ENCODE measurements at regions not wholly inside any gene's neighbourhood (a gene's known extent, or its start where the extent isn't known, plus 50 kb on each side); places are given as distances from the start of the nearest gene placed in this dataset.

DNA sequence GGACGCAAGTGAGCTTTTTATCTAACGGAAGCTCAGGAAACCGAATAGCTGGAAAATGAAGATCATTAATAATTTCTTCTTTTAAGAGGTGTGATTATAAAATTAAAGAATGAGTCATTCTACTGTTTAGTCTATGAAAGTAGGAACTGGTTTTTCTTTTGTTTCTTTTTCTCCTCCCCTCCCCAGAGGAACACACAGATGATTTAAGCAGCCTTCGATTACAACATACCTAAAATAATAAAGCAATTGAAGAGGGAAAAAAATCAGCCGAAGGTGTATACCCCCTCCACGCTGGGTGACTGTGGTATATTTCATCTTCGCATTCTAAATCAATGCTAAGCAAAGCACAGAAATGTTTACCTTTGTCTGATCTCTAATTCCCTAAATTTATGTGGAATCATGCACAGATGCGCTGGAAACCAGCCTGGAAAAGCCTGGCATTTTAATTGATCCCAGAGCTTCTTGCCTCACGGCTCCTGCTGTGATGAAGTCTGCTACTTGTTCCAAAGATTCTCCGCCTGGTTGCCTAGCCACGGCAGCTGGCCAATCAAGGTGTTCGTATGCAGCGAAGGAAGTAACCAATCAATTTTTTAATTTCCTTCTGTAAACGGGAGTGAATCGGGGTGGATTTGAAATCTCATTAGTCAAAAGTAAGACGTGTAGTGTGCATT lies 133.9 kb downstream of the FANCF start:
- no peak for DNase-seq (ENCODE audit: low read depth, low spot score)

DNA sequence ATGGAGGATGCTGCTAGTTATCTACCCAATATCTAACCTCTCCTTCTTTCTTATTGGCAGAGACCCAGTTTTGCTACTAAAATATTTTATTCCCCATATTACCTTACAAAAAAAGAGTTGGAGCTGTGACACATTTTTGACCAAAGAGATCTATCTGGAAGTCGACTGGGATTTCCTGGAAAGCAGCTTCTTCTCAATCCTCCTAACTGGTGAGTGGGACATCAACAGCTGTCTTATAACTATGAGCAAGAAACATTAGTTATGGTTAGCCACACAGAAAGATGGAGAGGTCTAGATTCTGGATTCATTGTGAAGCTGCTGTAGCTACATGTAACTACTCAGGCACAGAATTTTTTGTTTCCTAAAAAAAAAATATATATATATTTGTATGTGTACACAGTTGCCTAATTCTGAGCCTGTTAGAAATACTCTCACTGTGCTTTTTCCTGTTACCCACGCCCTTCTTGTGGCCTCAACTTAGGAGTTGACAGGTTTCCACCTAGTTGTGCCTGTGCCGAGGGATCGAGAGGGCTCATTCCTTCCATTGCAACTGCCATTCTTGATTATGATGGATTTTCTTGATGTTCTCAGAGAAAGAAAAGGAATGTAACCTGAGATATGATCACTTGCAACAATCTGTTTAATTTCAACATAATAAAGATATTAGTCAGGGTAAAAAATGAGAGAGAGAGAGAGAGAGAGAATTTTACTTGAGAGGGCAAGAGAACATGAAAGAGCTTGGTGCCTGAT lies 142.0 kb downstream of the SLC17A6 start:
- DNase-seq (ENCODE audit: low read depth, low spot score): no peak

DNA sequence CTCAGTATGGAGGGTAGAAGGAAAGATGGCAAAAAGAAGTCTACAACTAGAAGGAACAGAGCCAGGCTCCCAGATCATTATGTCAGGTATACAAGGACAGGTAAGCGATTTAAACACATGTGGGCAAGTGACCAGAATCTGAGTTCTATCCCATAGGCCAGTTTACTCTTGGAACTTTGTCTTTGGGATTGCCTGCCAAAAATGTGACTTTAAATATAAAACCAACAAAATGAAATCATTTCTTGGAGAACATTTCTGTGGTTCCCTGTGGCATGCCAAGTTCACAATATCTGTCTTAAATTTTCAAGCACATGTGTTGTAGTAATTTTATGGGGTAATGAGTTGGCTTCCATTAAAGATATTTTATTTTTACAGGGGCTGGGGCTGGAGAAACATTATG lies 141.0 kb downstream of the SLC17A6 start:
- DNase-seq (ENCODE audit: low read depth, low spot score): no peak

DNA sequence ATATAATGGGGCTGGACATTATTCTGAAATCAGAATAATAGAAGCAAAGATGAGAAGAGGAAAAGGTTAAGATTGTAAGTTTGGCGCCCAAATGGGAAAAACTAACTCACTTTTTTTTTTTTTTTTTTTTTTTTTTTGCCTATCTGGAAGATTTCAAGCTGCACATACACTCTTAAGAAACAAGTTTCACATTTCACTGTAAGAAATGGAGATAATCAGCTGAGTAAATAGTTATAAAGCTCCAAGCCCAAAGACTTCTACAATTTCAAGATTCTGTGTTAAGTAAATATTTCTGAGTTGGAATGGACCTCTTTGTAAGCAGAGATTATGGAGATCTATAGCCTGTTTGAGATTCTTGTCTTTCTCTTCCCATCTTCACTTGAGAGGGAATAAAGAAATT lies 140.0 kb downstream of the SLC17A6 start:
- no peak for DNase-seq (ENCODE audit: low read depth, low spot score)

DNA sequence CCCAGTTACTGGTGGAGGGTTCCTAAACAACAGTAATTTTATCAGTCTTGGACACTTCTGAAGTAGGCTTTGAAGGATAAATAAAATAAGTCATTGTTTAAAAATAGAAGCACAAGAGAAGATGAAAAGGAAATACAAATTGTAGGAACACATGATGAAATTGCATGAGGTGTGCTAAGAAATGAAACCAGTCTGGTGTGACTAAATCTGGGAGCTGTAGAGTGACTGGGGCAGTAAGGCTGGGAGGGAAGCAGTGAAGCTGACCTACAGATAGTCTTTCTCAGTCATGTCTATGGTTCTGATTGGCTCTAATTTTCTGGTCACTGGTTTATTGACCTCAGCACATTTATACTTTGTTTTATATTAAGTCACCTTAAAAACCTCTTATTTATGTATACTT lies 139.1 kb downstream of the SLC17A6 start:
- DNase-seq (ENCODE audit: low read depth, low spot score): no peak

DNA sequence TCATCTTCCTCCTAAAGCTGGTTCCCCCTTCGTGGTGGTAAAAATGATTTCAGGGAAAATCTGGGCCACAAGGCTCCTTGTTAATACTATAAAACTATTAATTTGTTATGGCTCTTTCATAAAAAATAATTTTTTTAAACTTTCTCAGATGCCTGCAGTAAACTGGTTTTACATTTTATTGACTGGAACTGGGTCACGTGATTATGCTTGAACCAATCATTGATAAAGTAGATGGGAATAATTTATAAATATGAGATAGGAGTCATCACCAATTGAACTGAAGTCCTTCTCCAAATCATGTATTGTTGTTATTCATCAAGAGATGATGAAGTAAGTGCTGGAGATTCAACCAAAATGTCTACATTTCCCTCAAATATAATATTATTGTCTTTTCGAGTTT lies 138.4 kb downstream of the SLC17A6 start:
- DNase-seq (ENCODE audit: low read depth, low spot score): no peak

DNA sequence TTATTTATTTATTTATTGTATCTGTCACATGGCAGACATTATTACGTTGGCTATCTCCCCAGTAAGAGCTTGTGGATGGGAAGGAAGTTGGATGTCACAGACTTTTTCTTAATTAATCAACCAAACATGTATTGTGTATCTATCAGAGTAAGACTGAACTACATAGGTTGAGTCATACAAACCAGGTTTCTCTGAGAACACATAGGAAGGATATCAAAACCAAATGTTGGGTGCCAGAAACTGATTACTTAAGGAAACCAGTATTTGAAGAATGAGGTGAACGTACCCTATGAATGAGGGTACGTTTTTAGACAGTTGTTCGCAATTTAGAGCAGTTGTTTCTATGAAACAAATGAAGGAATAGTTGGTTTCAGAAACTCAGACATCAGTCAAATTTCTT lies 136.4 kb downstream of the SLC17A6 start:
- DNase-seq (ENCODE audit: low read depth, low spot score): no peak

DNA sequence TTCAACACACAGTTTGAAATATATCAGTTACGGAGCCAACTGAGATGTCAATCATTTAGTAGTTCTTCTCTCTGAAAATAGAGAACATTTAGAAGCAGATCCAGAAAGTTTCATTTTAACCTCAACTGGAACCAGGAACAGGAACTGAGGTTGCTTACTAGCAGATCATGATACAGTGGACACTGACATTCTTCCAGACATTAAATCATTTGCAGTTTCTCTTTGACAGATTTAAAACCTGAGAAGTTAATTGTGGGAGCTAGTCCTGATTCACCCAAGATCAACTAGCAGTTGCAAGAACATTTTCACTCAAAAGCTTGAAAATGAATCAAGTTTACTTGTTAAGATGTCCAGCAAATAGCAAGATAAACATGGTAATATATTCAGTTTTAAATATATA lies 135.4 kb downstream of the SLC17A6 start:
- no peak for DNase-seq (ENCODE audit: low read depth, low spot score)

DNA sequence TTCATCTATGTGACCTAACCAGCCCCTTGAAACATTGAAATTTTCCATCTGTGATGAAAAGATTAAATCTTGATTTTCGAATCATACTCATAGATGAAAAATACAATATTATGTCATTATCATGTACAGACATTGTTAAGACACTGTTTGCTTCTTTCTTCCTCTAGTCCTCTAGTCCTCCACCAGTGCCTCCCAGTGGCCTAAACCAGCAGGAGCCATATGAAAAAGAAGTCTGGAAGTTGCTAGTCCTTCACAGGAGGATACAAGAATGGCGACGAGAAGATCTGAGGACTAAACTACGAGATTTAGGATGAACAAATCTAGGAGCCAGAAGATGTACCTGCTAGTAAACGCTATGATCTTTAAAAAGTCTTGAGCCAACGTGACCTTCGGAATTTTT lies 134.1 kb downstream of the SLC17A6 start:
- no peak for DNase-seq (ENCODE audit: low read depth, low spot score)

DNA sequence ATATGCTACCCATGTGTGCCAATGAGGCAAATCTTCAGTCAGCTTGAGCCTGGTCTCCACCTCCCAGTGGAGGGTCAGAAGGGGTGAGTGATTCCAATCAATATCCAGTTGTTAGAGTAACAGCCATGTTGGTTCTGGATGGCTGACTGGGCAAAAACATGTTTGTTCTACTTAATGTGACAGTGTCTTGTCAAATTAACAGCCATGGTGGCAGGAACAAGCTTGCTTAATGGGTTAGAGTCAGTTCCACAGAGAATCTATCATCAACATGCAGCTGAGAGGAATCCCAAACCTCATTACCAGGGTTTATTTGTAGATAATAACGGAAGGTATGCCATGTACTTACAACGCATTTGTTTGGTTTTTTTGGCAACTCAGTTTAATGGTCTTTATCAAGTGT lies 133.2 kb downstream of the SLC17A6 start:
- no peak for DNase-seq (ENCODE audit: low read depth, low spot score)

DNA sequence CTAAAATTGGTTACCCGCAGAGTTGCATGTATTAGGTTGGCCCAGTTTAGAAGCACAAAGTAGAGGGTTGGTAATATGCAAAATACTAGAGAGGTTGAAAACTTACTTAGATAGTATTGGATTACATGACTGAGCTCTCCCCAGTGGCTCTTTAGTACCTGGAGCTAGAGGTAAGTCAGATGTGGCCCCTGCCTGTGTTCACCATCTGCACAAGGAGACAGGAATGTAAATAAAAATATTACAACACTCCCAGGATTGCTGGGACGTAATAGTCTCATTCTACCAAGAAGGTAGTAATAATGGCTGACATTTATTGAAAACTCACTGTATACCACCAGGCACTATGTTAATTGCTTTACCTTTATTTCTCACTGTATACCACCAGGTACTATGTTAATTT lies 129.6 kb downstream of the SLC17A6 start:
- DNase-seq (ENCODE audit: low read depth, low spot score): no peak

DNA sequence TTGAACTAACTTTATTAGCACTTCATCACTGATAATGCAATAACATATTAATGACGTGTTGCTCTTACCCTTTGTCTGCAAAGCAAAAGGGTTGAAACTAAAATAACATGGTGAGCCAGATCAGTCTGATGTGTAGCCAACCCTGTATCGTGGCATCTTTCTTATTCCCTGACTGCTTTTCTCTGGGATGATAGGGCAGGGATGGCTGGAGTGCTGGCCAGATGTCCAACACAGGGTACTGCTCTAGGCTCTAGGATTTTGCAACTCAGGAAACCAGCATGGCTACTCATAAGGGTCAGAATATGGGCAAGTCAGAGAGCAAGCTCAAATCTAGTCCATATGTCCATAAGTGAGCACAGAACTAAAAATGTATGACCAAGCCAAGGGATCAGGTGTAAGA lies 129.1 kb downstream of the SLC17A6 start:
- no peak for DNase-seq (ENCODE audit: low read depth, low spot score)

DNA sequence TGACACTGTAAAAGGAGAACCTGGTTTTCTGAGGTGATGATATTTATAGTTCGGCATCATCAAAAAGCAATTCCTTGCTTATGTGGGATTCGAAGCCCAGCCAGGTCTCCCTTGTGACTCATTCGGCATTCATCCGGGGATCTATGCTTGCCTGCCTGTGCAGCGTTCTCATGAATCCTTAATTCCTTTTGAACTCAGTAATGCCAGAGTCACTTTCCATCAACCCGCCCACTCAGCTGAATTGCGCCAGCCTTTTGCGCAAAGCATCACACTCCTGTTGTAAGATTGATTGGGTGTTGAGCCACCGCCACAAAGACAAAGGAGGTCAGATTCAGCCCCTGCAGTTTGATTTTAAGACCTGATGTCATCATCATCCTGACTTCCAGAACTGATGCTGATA lies 128.6 kb downstream of the SLC17A6 start:
- DNase-seq (ENCODE audit: low read depth, low spot score): no peak

DNA sequence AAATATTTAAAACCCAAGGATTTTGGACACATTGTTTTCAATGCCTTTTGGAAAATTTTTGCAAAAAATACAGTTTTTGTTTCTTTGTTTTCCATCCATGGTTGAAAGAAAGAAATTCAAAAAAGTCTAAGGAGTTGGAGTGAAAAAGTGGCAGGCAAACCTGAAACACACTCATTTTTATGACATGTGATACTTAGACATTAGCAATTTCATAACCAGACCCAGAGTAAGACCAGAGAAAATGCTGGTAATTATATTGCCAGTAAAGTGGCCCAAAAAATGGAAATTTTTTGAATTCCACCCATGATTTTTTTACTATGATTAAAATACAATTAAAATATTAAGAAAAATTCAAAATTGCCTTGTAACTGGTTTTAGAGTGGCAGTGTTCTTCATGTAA lies 128.2 kb downstream of the SLC17A6 start:
- DNase-seq (ENCODE audit: low read depth, low spot score): no peak

DNA sequence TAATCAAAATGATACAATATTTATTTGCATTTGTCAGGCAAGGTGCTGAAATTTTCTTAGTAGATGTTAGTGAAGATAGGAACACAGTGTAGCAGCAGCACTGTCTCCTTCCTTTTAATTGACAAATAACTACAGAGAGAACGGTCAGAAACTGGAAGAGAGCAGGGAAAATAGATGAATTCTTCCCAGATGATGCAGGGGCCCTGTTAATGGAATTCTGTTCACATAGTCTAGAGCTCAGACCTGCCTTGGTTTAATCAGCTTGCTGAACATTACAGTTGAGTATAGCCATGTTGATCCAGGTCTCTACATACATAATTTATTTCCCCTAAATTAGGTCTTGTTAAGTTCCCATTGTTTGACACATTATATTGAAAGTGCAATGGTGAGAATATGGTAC lies 127.4 kb downstream of the SLC17A6 start:
- no peak for DNase-seq (ENCODE audit: low read depth, low spot score)

DNA sequence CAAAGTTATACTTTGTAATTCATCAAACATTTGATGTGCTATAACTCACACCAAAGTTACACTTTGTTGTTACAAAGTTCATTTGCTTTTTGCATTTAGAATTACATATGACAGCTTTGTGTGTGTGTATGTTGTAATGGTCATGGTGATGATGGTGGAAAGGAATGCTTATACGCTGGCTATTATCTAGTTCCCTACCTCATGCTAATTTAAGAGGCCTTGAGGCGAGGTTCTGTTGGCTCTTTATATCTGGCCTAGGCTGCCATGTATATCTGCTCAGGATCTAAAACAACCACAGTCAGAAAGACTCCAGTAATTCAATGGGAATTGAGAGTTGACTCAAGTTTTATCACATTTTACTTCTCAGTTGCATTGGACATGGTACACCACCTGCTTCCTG lies 123.4 kb downstream of the SLC17A6 start:
- DNase-seq (ENCODE audit: low read depth, low spot score): no peak

DNA sequence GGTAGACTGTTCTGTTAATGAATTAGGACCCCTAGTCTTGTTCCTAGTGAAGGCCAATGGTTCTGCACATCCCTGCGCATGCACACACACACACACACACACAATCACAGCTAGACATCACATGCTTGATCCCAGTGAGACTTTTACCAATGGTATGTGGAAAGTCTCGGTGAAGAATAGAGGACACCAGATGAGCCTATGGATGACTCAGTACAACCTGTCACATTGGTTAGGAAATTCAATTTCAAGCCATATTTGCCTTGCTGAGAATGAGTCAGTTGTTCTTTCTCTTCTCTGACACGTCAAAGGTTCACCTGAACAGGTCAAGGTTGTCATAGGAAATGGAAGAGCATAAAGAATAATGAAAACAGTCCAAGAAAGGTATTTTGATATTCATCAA lies 122.0 kb downstream of the SLC17A6 start:
- DNase-seq (ENCODE audit: low read depth, low spot score): no peak

DNA sequence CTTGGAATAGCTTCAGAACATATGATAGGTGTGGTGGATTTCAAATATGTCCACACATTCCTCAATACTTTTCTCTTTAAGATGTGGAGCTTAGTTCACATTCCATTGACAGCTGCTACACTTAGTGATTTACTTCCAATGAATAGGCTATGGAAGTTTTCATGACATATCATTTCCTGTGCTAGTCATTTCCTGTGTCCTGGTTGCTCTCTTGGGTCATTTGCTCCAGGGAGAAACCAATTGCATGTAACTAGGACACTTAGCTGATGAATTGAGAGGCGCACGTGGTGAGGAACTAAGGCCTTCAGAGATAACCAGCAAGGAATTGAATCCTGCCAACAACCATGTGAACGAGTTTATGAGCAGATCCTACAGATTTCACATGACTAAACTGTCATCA lies 120.9 kb downstream of the SLC17A6 start:
- no peak for DNase-seq (ENCODE audit: low read depth, low spot score)

DNA sequence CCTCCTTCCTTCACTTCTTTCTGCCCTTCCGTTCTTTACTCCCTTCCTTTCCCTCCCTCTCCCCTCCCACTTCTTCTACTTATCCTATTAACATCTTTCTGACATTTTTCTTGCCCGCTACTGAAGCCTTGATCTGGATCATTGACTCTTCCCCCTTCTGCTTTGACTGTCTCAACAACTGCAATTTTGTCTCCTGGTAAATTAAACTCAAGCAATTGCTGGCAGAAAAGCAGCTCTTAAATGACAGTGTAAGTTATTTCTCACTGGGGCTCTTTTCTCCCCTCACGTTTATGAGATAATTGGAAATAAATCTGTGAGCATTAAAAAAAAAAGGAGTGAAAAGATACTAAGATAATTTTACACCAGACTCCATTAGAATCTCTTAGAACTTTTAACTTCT lies 120.0 kb downstream of the SLC17A6 start:
- no peak for DNase-seq (ENCODE audit: low read depth, low spot score)

DNA sequence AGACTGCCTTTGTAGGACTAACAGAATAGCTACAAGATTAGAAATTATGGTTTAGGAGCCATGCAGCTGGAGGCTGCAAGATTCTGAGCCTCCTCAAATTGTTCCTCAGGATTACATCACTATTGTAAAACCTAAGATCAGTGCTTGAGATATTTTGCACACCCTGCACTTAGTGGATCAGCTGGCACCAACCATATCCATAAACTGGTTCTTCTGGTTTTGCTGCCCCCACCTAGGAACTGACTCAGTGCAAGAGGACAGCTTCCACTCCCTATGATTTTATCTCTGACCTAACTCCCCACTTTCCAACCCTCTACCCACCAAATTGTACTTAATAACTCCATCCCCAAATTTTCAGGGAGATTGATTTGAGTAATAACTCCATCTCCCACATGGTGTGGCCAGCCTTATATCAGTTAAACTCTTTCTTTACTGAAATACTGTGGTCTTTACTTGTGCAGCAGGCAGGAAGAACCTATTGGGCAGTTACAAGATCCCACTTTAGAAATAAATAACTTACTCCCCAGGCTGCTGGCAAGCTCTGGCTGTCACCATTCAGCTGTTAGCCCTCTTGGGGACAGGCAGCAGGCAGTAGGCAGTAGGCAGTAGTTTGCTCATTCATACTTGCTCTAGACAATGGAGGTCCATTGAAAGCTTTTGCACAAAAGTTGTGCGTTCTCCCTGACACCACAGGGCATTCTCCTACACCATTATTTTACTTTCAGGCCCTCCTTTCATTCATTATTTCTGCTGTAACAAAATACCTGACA lies 119.0 kb downstream of the SLC17A6 start:
- DNase-seq (ENCODE audit: low read depth, low spot score): no peak

DNA sequence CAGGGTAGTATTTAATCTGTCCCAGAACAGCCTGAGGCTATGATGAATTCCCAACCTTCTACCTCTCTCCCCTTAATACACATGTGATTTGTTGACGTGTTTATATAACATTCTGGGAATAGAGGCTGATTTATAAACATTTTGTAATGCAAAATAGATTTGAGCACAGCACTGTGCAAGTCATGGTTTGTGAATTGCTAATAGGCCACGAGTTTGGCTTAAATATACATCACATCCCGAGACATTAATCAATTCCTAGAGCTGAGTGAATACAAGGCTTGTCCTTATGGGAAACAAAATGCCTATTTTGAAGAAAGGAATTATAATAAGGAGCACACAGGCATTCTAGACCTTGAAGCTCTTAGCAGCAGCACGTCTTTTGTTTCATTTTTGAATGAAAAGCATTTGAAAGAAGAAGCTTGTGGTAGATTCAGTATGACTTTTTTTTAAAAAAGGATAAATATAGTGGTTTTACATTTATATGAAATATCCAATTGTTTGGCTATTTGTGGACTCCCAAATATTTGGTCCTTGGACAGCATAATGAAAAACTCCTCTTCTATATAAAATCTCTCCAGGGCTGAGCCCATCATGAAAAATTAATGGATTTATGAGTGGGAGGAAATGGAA lies 116.4 kb downstream of the SLC17A6 start:
- no peak for DNase-seq (ENCODE audit: low read depth, low spot score)

DNA sequence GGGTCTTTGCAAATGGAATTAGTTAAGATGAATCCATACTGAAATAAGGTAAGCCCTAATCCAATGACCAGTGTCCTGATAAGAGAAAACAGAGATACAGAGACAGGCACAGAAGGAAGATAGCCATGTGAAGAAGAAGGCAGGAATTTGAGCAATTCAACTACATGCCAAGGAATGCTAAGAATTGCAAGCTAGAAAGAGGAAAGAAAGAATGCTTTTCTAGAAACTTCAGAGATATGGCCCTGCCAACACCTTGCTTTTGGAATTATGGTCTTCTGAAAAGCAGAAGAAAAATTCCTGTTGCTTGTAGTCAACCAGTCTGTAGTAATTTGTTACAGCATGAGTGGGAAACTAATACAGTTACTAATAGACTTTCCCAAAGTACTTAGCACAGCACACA lies 111.3 kb downstream of the SLC17A6 start:
- no peak for DNase-seq (ENCODE audit: low read depth, low spot score)

Data from brain pericyte (primary cell).